Gastrocnemius medialis (tissue), 4 donors: ENCODE measurements at regions not wholly inside any gene's neighbourhood (a gene's known extent, or its start where the extent isn't known, plus 50 kb on each side); places are given as distances from the start of the nearest gene placed in this dataset.

Source experiments
- POLR2A ChIP-seq, 2 donors: fragments of 450-650 bp; IDR thresholded peaks; one replicate each; pipeline ENCODE4 v1.6.1; 2017; ENCODE audit warnings: antibody characterized with exemption in 2 of 2, mild to moderate bottlenecking in 2 of 2, moderate library complexity in 2 of 2
- TF ChIP-seq, protein P1 (sequence below), 5 experiments: fragments of 450-650 bp in 3 of 5; fragments of 200-600 bp in 2 of 5; sonication (generic) in 2 of 5; IDR thresholded peaks in 4 of 5; conservative IDR thresholded peaks in 1 of 5; 1 replicate in 4 of 5; 2 replicates in 1 of 5; pipeline ENCODE4 v1.5.1; 2016 to 2019; ENCODE audit warnings: antibody characterized with exemption in 5 of 5, mild to moderate bottlenecking in 3 of 5, moderate library complexity in 3 of 5

GRCh38 chr1:37176269-37176668, 142.0 kb upstream of the GRIK3 start:
- TF ChIP-seq, protein P1, sequence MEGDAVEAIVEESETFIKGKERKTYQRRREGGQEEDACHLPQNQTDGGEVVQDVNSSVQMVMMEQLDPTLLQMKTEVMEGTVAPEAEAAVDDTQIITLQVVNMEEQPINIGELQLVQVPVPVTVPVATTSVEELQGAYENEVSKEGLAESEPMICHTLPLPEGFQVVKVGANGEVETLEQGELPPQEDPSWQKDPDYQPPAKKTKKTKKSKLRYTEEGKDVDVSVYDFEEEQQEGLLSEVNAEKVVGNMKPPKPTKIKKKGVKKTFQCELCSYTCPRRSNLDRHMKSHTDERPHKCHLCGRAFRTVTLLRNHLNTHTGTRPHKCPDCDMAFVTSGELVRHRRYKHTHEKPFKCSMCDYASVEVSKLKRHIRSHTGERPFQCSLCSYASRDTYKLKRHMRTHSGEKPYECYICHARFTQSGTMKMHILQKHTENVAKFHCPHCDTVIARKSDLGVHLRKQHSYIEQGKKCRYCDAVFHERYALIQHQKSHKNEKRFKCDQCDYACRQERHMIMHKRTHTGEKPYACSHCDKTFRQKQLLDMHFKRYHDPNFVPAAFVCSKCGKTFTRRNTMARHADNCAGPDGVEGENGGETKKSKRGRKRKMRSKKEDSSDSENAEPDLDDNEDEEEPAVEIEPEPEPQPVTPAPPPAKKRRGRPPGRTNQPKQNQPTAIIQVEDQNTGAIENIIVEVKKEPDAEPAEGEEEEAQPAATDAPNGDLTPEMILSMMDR (IDR thresholded peaks at IDR 0.05 in 4 of 5, conservative IDR thresholded peaks at IDR 0.05 in 1 of 5), result no peak
- no peak for TF ChIP-seq POLR2A (IDR thresholded peaks at IDR 0.05)
